Psoas muscle (tissue), 7 donors: ENCODE measurements at regions not wholly inside any gene's neighbourhood (a gene's known extent, or its start where the extent isn't known, plus 50 kb on each side); places are given as distances from the start of the nearest gene placed in this dataset.
"Not testable (repeated sequence)": the region's sequence is repeated elsewhere in the genome, so short reads cannot be mapped to it uniquely, and the experiment has no call there.

Experiments
- ATAC-seq, 4 donors: fragments of 200-7000 bp; cut with Tn5 transposase; one replicate each; pipeline ENCODE4 v1.9.1; 2020; ENCODE audit warnings: moderate library complexity in 3 of 4, mild to moderate bottlenecking in 2 of 4
- DNase-seq, 2 donors: peaks; one replicate each; pipeline ENCODE4 v3.0.0-alpha.2; 2020
- H3K27ac ChIP-seq: fragments of 200-600 bp; one replicate; pipeline ENCODE4 v1.8.0; 2022
- H3K27me3 ChIP-seq, 3 donors: fragments of 200-600 bp in 1 of 3; one replicate each; pipeline versions ENCODE4 v1.6.1 to v1.8.0; 2013 to 2022; ENCODE audit warnings: low read length in 2 of 3, mild to moderate bottlenecking in 2 of 3, moderate library complexity in 1 of 3; ENCODE audit not compliant: insufficient read depth in 3 of 3
- H3K36me3 ChIP-seq, 2 donors: fragments of 200-600 bp in 1 of 2; one replicate each; pipeline versions ENCODE4 v1.6.1 to v1.8.0; 2013 to 2022; ENCODE audit warnings: low read depth in 1 of 2, mild to moderate bottlenecking in 1 of 2, moderate library complexity in 1 of 2; ENCODE audit not compliant: insufficient read depth in 1 of 2
- H3K4me1 ChIP-seq: fragments of 200-600 bp; one replicate; pipeline ENCODE4 v1.8.0; 2022
- H3K4me3 ChIP-seq: fragments of 200-600 bp; one replicate; pipeline ENCODE4 v1.8.0; 2022; ENCODE audit warnings: mild to moderate bottlenecking
- H3K9me3 ChIP-seq: fragments of 200-600 bp; one replicate; pipeline ENCODE4 v1.8.0; 2022
- CTCF ChIP-seq: fragments of 200-600 bp; IDR thresholded peaks from one replicate; pipeline ENCODE4 v1.8.0; 2022; ENCODE audit warnings: antibody characterized with exemption
- WGBS, 3 donors: extraction: QIAGEN DNeasy Blood & Tissue Kit; methylation state at CpG; one replicate each; pipeline versions ENCODE4 v1.1.6 to v1.1.7; 2013; 5-methylcytosine and 5-hydroxymethylcytosine counted together
- intact Hi-C, 2 donors: fragments of 100-400 bp; cut with DNase I; formaldehyde crosslinking; loops; one replicate each; pipeline versions ENCODE4 v1.11.0 to v1.14.2; 2022
- donor health status: healthy with polysubstance abuse.
- donor health status: DM: no; HTN: no; CAD: no; lungs with moderate emphysema.
- donor health status: Bipolar disorder and iron deficiency.
- donor health status: healthy.
- donor health status: DM: yes; HTN: yes; CAD: no.
- donor health status: DM: no; HTN: no; CAD: no.
- donor health status: DM: yes; HTN: yes; CAD: no.

DNA sequence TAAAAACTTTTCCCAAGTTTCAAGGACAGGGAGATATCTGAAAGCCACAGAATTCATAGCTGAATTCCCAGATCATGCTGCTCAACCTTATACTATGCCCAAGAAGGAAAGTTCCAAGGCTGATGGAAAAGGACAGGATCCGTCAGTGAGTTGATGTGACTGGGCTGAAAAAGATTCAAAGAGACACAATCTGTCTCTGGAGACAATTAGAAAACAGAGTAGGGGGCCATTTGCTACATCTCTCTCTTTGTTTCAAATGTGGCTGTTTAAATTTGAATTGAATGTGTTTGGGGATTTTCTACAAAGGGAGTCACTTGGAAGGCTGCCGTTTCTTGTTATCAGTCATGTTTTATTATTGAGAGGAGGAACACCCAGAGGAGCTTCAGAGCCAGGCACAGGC is 292.6 kb downstream of the NUF2 start:
- ATAC-seq (no peak), DNase-seq (no peak)
- no peak overlapping the region for H3K4me3 ChIP-seq
- WGBS, 3 donors: 46 to 54% (median 46%) methylated on average over 2 of the region's 2 CpGs
- H3K36me3 ChIP-seq: no peaks in the 10 kb centered on the region
- no peaks in the 10 kb centered on the region for H3K27me3 ChIP-seq
- H3K27ac ChIP-seq: no peak overlapping the region
- no peak for TF ChIP-seq CTCF
- no peaks in the 10 kb centered on the region for H3K9me3 ChIP-seq
- no peaks in the 10 kb centered on the region for H3K4me1 ChIP-seq
- intact Hi-C loops: no loop called here

DNA sequence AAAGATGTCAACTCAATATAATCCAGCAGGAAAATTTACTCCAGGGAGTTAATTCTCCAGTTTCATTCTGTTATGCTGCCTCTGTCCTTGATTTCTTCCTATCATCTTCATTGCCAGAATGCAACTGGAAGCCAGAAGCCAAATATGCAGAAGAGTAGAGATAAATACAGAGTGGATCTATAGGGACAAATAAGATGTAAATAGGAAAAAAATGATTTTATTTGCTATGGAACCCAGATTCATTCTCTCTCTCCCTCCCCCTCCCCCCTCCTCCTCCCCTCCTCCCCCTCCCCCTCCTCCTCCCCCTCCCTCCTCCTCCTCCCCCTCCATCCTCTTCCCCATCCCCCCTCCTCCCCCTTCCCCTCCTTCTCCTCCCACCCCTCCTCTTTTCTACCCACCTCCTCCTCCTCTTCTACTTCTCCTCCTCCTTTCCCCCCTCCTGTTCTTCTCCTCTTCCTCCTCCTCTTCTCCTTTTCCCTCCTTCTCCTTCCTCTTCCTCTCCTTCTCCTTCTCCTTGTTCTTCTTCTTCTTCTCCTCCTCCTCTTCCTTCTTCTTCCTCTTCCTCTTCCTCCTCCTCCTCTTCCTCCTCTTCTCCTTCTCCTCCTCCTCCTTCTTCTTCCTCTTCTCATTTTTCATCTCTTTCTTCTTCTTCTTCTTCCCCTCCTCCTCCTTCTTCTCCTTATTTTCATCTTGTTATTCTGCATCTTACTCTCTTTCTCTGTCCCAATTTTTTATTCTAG is 306.4 kb downstream of the NUF2 start:
- Histone ChIP-seq H3K27me3 (no peaks in the 10 kb centered on the region), H3K9me3 (peaks cover 15% of the 10 kb centered on the region), H3K4me3 (no peak overlapping the region), H3K27ac (no peak overlapping the region), H3K36me3 (no peaks in the 10 kb centered on the region), H3K4me1 (peaks cover 7% of the 10 kb centered on the region)
- no peak for TF ChIP-seq CTCF
- DNase-seq: no peak
- intact Hi-C loops: no loop called here
- no peak for ATAC-seq

- no peaks in the 10 kb centered on the region for H3K27me3 ChIP-seq
- ATAC-seq (no peak), DNase-seq (no peak)
- no peaks in the 10 kb centered on the region for H3K4me1 ChIP-seq
- peaks cover 24% of the 10 kb centered on the region for H3K9me3 ChIP-seq
- H3K36me3 ChIP-seq: no peaks in the 10 kb centered on the region
- no peak overlapping the region for H3K4me3 ChIP-seq
- WGBS, 3 donors: 83 to 84% (median 84%) methylated on average over 3 of the region's 3 CpGs
- intact Hi-C loops: no loop called here
- no peak overlapping the region for H3K27ac ChIP-seq
- no peak for TF ChIP-seq CTCF
These were observed 310.5 kb downstream of the NUF2 start for GRCh38 chr1:163632269-163632668.

GRCh38 chr1:163633366-163633765 is 311.6 kb downstream of the NUF2 start:
- H3K27me3 ChIP-seq: no peaks in the 10 kb centered on the region
- H3K4me1 ChIP-seq: no peaks in the 10 kb centered on the region
- no peak for TF ChIP-seq CTCF
- WGBS, 3 donors: 89 to 100% (median 92%) methylated on average over 1 of the region's 1 CpG
- ATAC-seq (no peak), DNase-seq (no peak)
- no peak overlapping the region for H3K27ac ChIP-seq
- intact Hi-C loops: no loop called here
- H3K36me3 ChIP-seq: no peaks in the 10 kb centered on the region
- H3K4me3 ChIP-seq: no peak overlapping the region
- H3K9me3 ChIP-seq: peaks cover 24% of the 10 kb centered on the region

- H3K4me1 ChIP-seq, H3K36me3 ChIP-seq, H3K27ac ChIP-seq, H3K27me3 ChIP-seq, H3K9me3 ChIP-seq, H3K4me3 ChIP-seq, intact Hi-C loops, ATAC-seq, DNase-seq: not testable (repeated sequence)
- WGBS, 3 donors: 93 to 94% (median 93%) methylated on average over 21 to 25 of the region's 25 CpGs
These were observed 323.9 kb downstream of the NUF2 start for GRCh38 chr1:163645676-163646075.
